HTR-8/SVneo (cell line): ENCODE measurements at regions not wholly inside any gene's neighbourhood (a gene's known extent, or its start where the extent isn't known, plus 50 kb on each side); places are given as distances from the start of the nearest gene placed in this dataset.

ENCODE experiments used
- DNase-seq: peaks from one replicate; pipeline ENCODE4 v3.0.0; 2011; ENCODE audit warnings: low spot score, mixed read lengths; ENCODE audit not compliant: insufficient read length
- FAIRE-seq: peaks from 2 replicates; lab custom pipeline; 2011; peaks lifted over from hg19 to GRCh38; lab: Jason Lieb, UNC

- no peak for FAIRE-seq
- no peak for DNase-seq
Observed at GRCh38 chr10:130816116-130816901, 495.2 kb downstream of the TCERG1L start.

- DNase-seq (no peak), FAIRE-seq (no peak)
Observed at GRCh38 chr10:130817046-130817624, 494.4 kb downstream of the TCERG1L start.

- no peak for FAIRE-seq
- DNase-seq, result no peak
Observed at GRCh38 chr10:130817674-130818073, 493.8 kb downstream of the TCERG1L start.

- DNase-seq (no peak), FAIRE-seq (no peak)
Observed at GRCh38 chr10:130820880-130821482, 490.5 kb downstream of the TCERG1L start.

- FAIRE-seq, result no peak
- no peak for DNase-seq
Observed at GRCh38 chr10:130824230-130825014, 487.1 kb downstream of the TCERG1L start.

- DNase-seq (no peak), FAIRE-seq (no peak)
Observed at GRCh38 chr10:130833596-130833995, 477.9 kb downstream of the TCERG1L start.

GRCh38 chr10:130834170-130834569, 477.4 kb downstream of the TCERG1L start:
- FAIRE-seq, result no peak

GRCh38 chr10:130834573-130834972, 476.9 kb downstream of the TCERG1L start:
- no peak for DNase-seq
- no peak for FAIRE-seq

More at GRCh38 chr10:130834170-130834569, 477.4 kb downstream of the TCERG1L start:
- no peak for DNase-seq

- DNase-seq (no peak), FAIRE-seq (no peak)
Observed at GRCh38 chr10:130835068-130835467, 476.5 kb downstream of the TCERG1L start.

- FAIRE-seq (no peak), DNase-seq (no peak)
Observed at GRCh38 chr10:130836344-130836743, 475.2 kb downstream of the TCERG1L start.

GRCh38 chr10:130843051-130843653, 468.4 kb downstream of the TCERG1L start:
- no peak for FAIRE-seq

GRCh38 chr10:130844310-130844709, 467.2 kb downstream of the TCERG1L start:
- FAIRE-seq (no peak), DNase-seq (no peak)

More at GRCh38 chr10:130843051-130843653, 468.4 kb downstream of the TCERG1L start:
- no peak for DNase-seq

- FAIRE-seq, result no peak
- no peak for DNase-seq
Observed at GRCh38 chr10:130847170-130847569, 464.4 kb downstream of the TCERG1L start.

GRCh38 chr10:130848855-130849254, 462.7 kb downstream of the TCERG1L start:
- no peak for FAIRE-seq
- DNase-seq, result no peak

- no peak for FAIRE-seq
- DNase-seq, result no peak
Observed at GRCh38 chr10:130854151-130854550, 457.4 kb downstream of the TCERG1L start.

GRCh38 chr10:130857631-130858295, 453.8 kb downstream of the TCERG1L start:
- FAIRE-seq (no peak), DNase-seq (no peak)

GRCh38 chr10:130858626-130859025, 452.9 kb downstream of the TCERG1L start:
- DNase-seq, result no peak
- FAIRE-seq, result no peak

GRCh38 chr10:130859427-130859826, 452.1 kb downstream of the TCERG1L start:
- no peak for DNase-seq
- no peak for FAIRE-seq

- FAIRE-seq, result no peak
- DNase-seq, result no peak
Observed at GRCh38 chr10:130862122-130862521, 449.4 kb downstream of the TCERG1L start.

- FAIRE-seq, result no peak
- DNase-seq, result no peak
Observed at GRCh38 chr10:130862626-130863025, 448.9 kb downstream of the TCERG1L start.
